Spleen (tissue), 11 donors: ENCODE measurements at regions not wholly inside any gene's neighbourhood (a gene's known extent, or its start where the extent isn't known, plus 50 kb on each side); places are given as distances from the start of the nearest gene placed in this dataset.
"Not testable (repeated sequence)": the region's sequence is repeated elsewhere in the genome, so short reads cannot be mapped to it uniquely, and the experiment has no call there.

Experiments
- DNase-seq: peaks from one replicate; pipeline ENCODE4 v3.0.0-alpha.2; 2020
- H3K27ac ChIP-seq, 8 donors: fragments of 200-600 bp; sonication (generic) in 7 of 8; 1 replicate in 4 of 8; 2 replicates in 4 of 8; pipeline versions ENCODE4 v1.5.0 to v1.8.0; 2016 to 2021; ENCODE audit warnings: inconsistent platforms in 4 of 8, mild to moderate bottlenecking in 4 of 8, moderate library complexity in 1 of 8
- H3K27me3 ChIP-seq, 7 donors: fragments of 200-600 bp; sonication (generic) in 6 of 7; replicated peaks in 1 of 7; 1 replicate in 4 of 7; 2 replicates in 3 of 7; pipeline versions ENCODE4 v1.5.0 to v1.8.0; 2016 to 2021; ENCODE audit warnings: inconsistent platforms in 3 of 7, mild to moderate bottlenecking in 1 of 7
- H3K36me3 ChIP-seq, 6 donors: fragments of 200-600 bp; sonication (generic) in 5 of 6; 1 replicate in 4 of 6; 2 replicates in 2 of 6; pipeline versions ENCODE4 v1.5.0 to v1.8.0; 2016 to 2021; ENCODE audit warnings: inconsistent platforms in 2 of 6
- H3K4me1 ChIP-seq, 6 donors: fragments of 200-600 bp; sonication (generic) in 5 of 6; 1 replicate in 3 of 6; 2 replicates in 3 of 6; pipeline versions ENCODE4 v1.5.0 to v1.8.0; 2016 to 2021; ENCODE audit warnings: inconsistent platforms in 3 of 6
- H3K4me3 ChIP-seq, 8 donors: fragments of 200-600 bp; sonication (generic) in 7 of 8; 1 replicate in 4 of 8; 2 replicates in 4 of 8; pipeline versions ENCODE4 v1.5.0 to v1.8.0; 2016 to 2021; ENCODE audit warnings: inconsistent platforms in 4 of 8, mild to moderate bottlenecking in 4 of 8, moderate library complexity in 2 of 8
- H3K9me3 ChIP-seq, 8 donors: fragments of 200-600 bp; sonication (generic) in 7 of 8; 1 replicate in 4 of 8; 2 replicates in 4 of 8; pipeline versions ENCODE4 v1.5.0 to v1.8.0; 2016 to 2021; ENCODE audit warnings: inconsistent platforms in 4 of 8
- CTCF ChIP-seq, 11 experiments: fragments of 200-600 bp in 7 of 11; fragments of 450-650 bp in 4 of 11; sonication (generic) in 4 of 11; IDR thresholded peaks in 8 of 11; conservative IDR thresholded peaks in 3 of 11; 1 replicate in 7 of 11; 2 replicates in 4 of 11; pipeline versions ENCODE4 v1.4.0 to v1.8.0; 2016 to 2021; ENCODE audit warnings: antibody characterized with exemption in 11 of 11, inconsistent platforms in 4 of 11, mild to moderate bottlenecking in 1 of 11
- POLR2A ChIP-seq, 3 donors: fragments of 450-650 bp; IDR thresholded peaks; one replicate each; pipeline ENCODE4 v1.5.1; 2017; ENCODE audit warnings: antibody characterized with exemption in 3 of 3, mild to moderate bottlenecking in 1 of 3
- POLR2AphosphoS5 ChIP-seq, 3 donors: sonication (generic); formaldehyde crosslinking; IDR thresholded peaks; one replicate each; pipeline ENCODE4 v1.5.1; 2017; ENCODE audit warnings: antibody characterized with exemption in 3 of 3
- WGBS, 5 donors: extraction: QIAGEN DNeasy Blood & Tissue Kit in 3 of 5; methylation state at CpG; one replicate each; pipeline versions ENCODE4 v1.1.5 to v1.1.7; 2013 to 2018; 5-methylcytosine and 5-hydroxymethylcytosine counted together
- intact Hi-C: fragments of 100-400 bp; cut with DNase I; formaldehyde crosslinking; loops from one replicate; pipeline ENCODE4 v1.15.0; 2023; ENCODE audit warnings: low total_unique reads
- donor health status: healthy with polysubstance abuse.
- donor health status: DM: no; HTN: no; CAD: no; lungs with moderate emphysema.
- donor health status: DM: no; HTN: no; CAD: no.
- donor health status: Bipolar disorder and iron deficiency.
- donor health status: healthy.
- donor health status: DM: no; HTN: no; CAD: no.
- donor health status: DM: yes; HTN: yes; CAD: no.

GRCh38 chrX:46327566-46328115 is 217.6 kb downstream of the ZNF674 start:
- Histone ChIP-seq H3K4me1 (peaks cover 0 to 5% (median 0%) of the 10 kb centered on the region in 6 donors), H3K9me3 (no peaks in the 10 kb centered on the region), H3K36me3 (no peaks in the 10 kb centered on the region), H3K27me3 (peaks cover 0 to 5% (median 0%) of the 10 kb centered on the region in 7 donors), H3K4me3 (no peak overlapping the region), H3K27ac (peak overlapping the region in 4 of 8 donors; percentile 34 to 54 (median 36))
- intact Hi-C loops, result no loop called here
- 33 to 77% (median 58%) methylated on average over 7 of the region's 7 CpGs for WGBS, 5 donors
- no peak for TF ChIP-seq POLR2AphosphoS5 (IDR thresholded peaks at IDR 0.05)
- TF ChIP-seq CTCF (IDR thresholded peaks at IDR 0.05 in 8 of 11, conservative IDR thresholded peaks at IDR 0.05 in 3 of 11), result no peak
- TF ChIP-seq POLR2A (IDR thresholded peaks at IDR 0.05), result no peak
- no peak for DNase-seq

GRCh38 chrX:46326161-46326560 is 219.1 kb downstream of the ZNF674 start:
- H3K4me3 ChIP-seq, result no peak overlapping the region
- no peaks in the 10 kb centered on the region for H3K9me3 ChIP-seq
- peaks cover 0 to 5% (median 0%) of the 10 kb centered on the region in 6 donors for H3K4me1 ChIP-seq
- TF ChIP-seq POLR2AphosphoS5 (IDR thresholded peaks at IDR 0.05) (no peak), POLR2A (IDR thresholded peaks at IDR 0.05) (no peak), CTCF (IDR thresholded peaks at IDR 0.05 in 8 of 11, conservative IDR thresholded peaks at IDR 0.05 in 3 of 11) (no peak)
- intact Hi-C loops, result no loop called here
- 60 to 72% (median 64%) methylated on average over 3 of the region's 3 CpGs for WGBS, 5 donors
- H3K36me3 ChIP-seq, result no peaks in the 10 kb centered on the region
- no peak for DNase-seq
- H3K27ac ChIP-seq, result peak overlapping the region in 2 of 8 donors; percentile 34 to 54
- peaks cover 0 to 3% (median 0%) of the 10 kb centered on the region in 7 donors for H3K27me3 ChIP-seq

- Histone ChIP-seq H3K27me3 (peaks cover 0 to under 1% (median 0%) of the 10 kb centered on the region in 7 donors), H3K36me3 (no peaks in the 10 kb centered on the region), H3K9me3 (no peaks in the 10 kb centered on the region), H3K4me3 (no peak overlapping the region), H3K27ac (no peak overlapping the region), H3K4me1 (peaks cover 0 to 5% (median 0%) of the 10 kb centered on the region in 6 donors)
- intact Hi-C loops, result no loop called here
- DNase-seq, result no peak
- WGBS, 5 donors, result 42 to 89% (median 68%) methylated on average over 4 to 5 of the region's 5 CpGs
- no peak for TF ChIP-seq CTCF (IDR thresholded peaks at IDR 0.05 in 8 of 11, conservative IDR thresholded peaks at IDR 0.05 in 3 of 11)
- TF ChIP-seq POLR2A (IDR thresholded peaks at IDR 0.05), result no peak
- no peak for TF ChIP-seq POLR2AphosphoS5 (IDR thresholded peaks at IDR 0.05)
These were observed 219.8 kb downstream of the ZNF674 start for GRCh38 chrX:46325312-46325877.

- intact Hi-C loops, result no loop called here
- no peak for DNase-seq
- TF ChIP-seq POLR2AphosphoS5 (IDR thresholded peaks at IDR 0.05) (no peak), POLR2A (IDR thresholded peaks at IDR 0.05) (no peak), CTCF (IDR thresholded peaks at IDR 0.05 in 8 of 11, conservative IDR thresholded peaks at IDR 0.05 in 3 of 11) (no peak)
- no peak overlapping the region for H3K4me3 ChIP-seq
- H3K4me1 ChIP-seq, result peaks cover 0 to 5% (median 0%) of the 10 kb centered on the region in 6 donors
- H3K36me3 ChIP-seq, result no peaks in the 10 kb centered on the region
- no peak overlapping the region for H3K27ac ChIP-seq
- 82 to 98% (median 94%) methylated on average over 3 of the region's 3 CpGs for WGBS, 5 donors
- no peaks in the 10 kb centered on the region for H3K9me3 ChIP-seq
- no peaks in the 10 kb centered on the region for H3K27me3 ChIP-seq
These were observed 221.1 kb downstream of the ZNF674 start for GRCh38 chrX:46324166-46324565.

- H3K4me1 ChIP-seq, H3K27me3 ChIP-seq, H3K27ac ChIP-seq, H3K4me3 ChIP-seq, H3K9me3 ChIP-seq, DNase-seq, H3K36me3 ChIP-seq, intact Hi-C loops: not testable (repeated sequence)
- 52 to 83% (median 77%) methylated on average over 5 of the region's 5 CpGs for whole genome bisulfite sequencing, 5 donors
These were observed 222.3 kb downstream of the ZNF674 start for GRCh38 chrX:46322929-46323328.
